Stimulated activated naive B cell treated with anti-CD40 and anti-IgM and Interleukin-4, amounts not matched to agents 10 μg/mL and 1 μg/mL and 100 μg/mL, for 72 hours (primary cell): ENCODE measurements at regions not wholly inside any gene's neighbourhood (a gene's known extent, or its start where the extent isn't known, plus 50 kb on each side); places are given as distances from the start of the nearest gene placed in this dataset.
"Not testable (repeated sequence)": the region's sequence is repeated elsewhere in the genome, so short reads cannot be mapped to it uniquely, and the experiment has no call there.

Source experiments
- ATAC-seq, 2 donors: fragments of 150-1000 bp; cut with Tn5 transposase; replicated peaks; 2 replicates each; pipeline ENCODE4 v1.10.0; 2021; ENCODE audit warnings: moderate library complexity in 1 of 2
- DNase-seq: peaks from one replicate; pipeline ENCODE4 v3.0.0; 2021
- H3K27ac Mint-ChIP-seq: one replicate; pipeline ENCODE4 v1.8.0; 2022; ENCODE audit warnings: mild to moderate bottlenecking, mixed read lengths
- H3K27me3 Mint-ChIP-seq, 2 donors: one replicate each; pipeline ENCODE4 v1.8.0; 2022; ENCODE audit warnings: mixed read lengths in 2 of 2
- H3K36me3 Mint-ChIP-seq, 2 donors: one replicate each; pipeline ENCODE4 v1.8.0; 2022; ENCODE audit warnings: mixed read lengths in 2 of 2, mild to moderate bottlenecking in 1 of 2
- H3K4me1 Mint-ChIP-seq, 2 donors: one replicate each; pipeline ENCODE4 v1.8.0; 2022; ENCODE audit warnings: mixed read lengths in 2 of 2, mild to moderate bottlenecking in 1 of 2
- H3K4me3 Mint-ChIP-seq, 2 donors: one replicate each; pipeline ENCODE4 v1.8.0; 2022; ENCODE audit warnings: mild to moderate bottlenecking in 2 of 2, mixed read lengths in 2 of 2, moderate library complexity in 1 of 2
- H3K9me3 Mint-ChIP-seq, 2 donors: one replicate each; pipeline ENCODE4 v1.8.0; 2022; ENCODE audit warnings: mixed read lengths in 2 of 2, mild to moderate bottlenecking in 1 of 2

- Mint-ChIP-seq H3K27ac (no peak overlapping the region), H3K9me3 (peaks cover 4 to 6% of the 10 kb centered on the region in 2 donors), H3K27me3 (peaks cover 0 to 4% of the 10 kb centered on the region in 2 donors), H3K4me1 (peaks cover 16 to 25% of the 10 kb centered on the region in 2 donors), H3K36me3 (peaks cover 2 to 4% of the 10 kb centered on the region in 2 donors), H3K4me3 (no peak overlapping the region)
- DNase-seq (no peak), ATAC-seq (peak; percentile 31)
Measured at GRCh38 chr1:199242601-199243000, 603.8 kb downstream of the PTPRC start.

- peak; percentile 93 to 97 for ATAC-seq
- Mint-ChIP-seq H3K27ac (no peak overlapping the region), H3K27me3 (peaks cover 0 to 4% of the 10 kb centered on the region in 2 donors), H3K4me3 (no peak overlapping the region), H3K9me3 (peaks cover 4 to 6% of the 10 kb centered on the region in 2 donors), H3K36me3 (peaks cover 2 to 4% of the 10 kb centered on the region in 2 donors), H3K4me1 (peaks cover 16 to 25% of the 10 kb centered on the region in 2 donors)
- DNase-seq = peak; percentile 65
Measured at GRCh38 chr1:199243423-199244061, 604.7 kb downstream of the PTPRC start.

- peaks cover 16 to 25% of the 10 kb centered on the region in 2 donors for H3K4me1 Mint-ChIP-seq
- no peak overlapping the region for H3K27ac Mint-ChIP-seq
- DNase-seq = no peak
- ATAC-seq = no peak
- H3K9me3 Mint-ChIP-seq = peaks cover 6 to 9% of the 10 kb centered on the region in 2 donors
- no peaks in the 10 kb centered on the region for H3K27me3 Mint-ChIP-seq
- H3K4me3 Mint-ChIP-seq = no peak overlapping the region
- H3K36me3 Mint-ChIP-seq = peaks cover 2 to 4% of the 10 kb centered on the region in 2 donors
Measured at GRCh38 chr1:199245946-199246345, 607.1 kb downstream of the PTPRC start.

GRCh38 chr1:199246716-199247115, 607.9 kb downstream of the PTPRC start:
- H3K27ac Mint-ChIP-seq = no peak overlapping the region
- H3K4me1 Mint-ChIP-seq = peaks cover 16 to 23% of the 10 kb centered on the region in 2 donors
- peaks cover 2 to 4% of the 10 kb centered on the region in 2 donors for H3K36me3 Mint-ChIP-seq
- H3K9me3 Mint-ChIP-seq = peaks cover 6 to 9% of the 10 kb centered on the region in 2 donors
- ATAC-seq (no peak), DNase-seq (no peak)
- no peak overlapping the region for H3K4me3 Mint-ChIP-seq
- H3K27me3 Mint-ChIP-seq = no peaks in the 10 kb centered on the region

- H3K27me3 Mint-ChIP-seq = no peaks in the 10 kb centered on the region
- ATAC-seq (no peak), DNase-seq (no peak)
- H3K4me3 Mint-ChIP-seq = no peak overlapping the region
- peaks cover 5 to 12% of the 10 kb centered on the region in 2 donors for H3K4me1 Mint-ChIP-seq
- H3K36me3 Mint-ChIP-seq = peaks cover 0 to under 1% of the 10 kb centered on the region in 2 donors
- H3K27ac Mint-ChIP-seq = no peak overlapping the region
- H3K9me3 Mint-ChIP-seq = peaks cover 0 to 5% of the 10 kb centered on the region in 2 donors
Measured at GRCh38 chr1:199247891-199248290, 609.1 kb downstream of the PTPRC start.

- not testable (repeated sequence) for ATAC-seq, DNase-seq, H3K36me3 Mint-ChIP-seq, H3K27me3 Mint-ChIP-seq, H3K4me3 Mint-ChIP-seq, H3K4me1 Mint-ChIP-seq, H3K27ac Mint-ChIP-seq
- peaks cover 13 to 17% of the 10 kb centered on the region in 2 donors for H3K9me3 Mint-ChIP-seq
Measured at GRCh38 chr1:199254040-199254439, 615.2 kb downstream of the PTPRC start.

GRCh38 chr1:199261328-199261727, 622.5 kb downstream of the PTPRC start:
- peaks cover 6 to 10% of the 10 kb centered on the region in 2 donors for H3K4me1 Mint-ChIP-seq
- ATAC-seq = no peak
- peaks cover 4 to 9% of the 10 kb centered on the region in 2 donors for H3K36me3 Mint-ChIP-seq

GRCh38 chr1:199264283-199264682, 625.4 kb downstream of the PTPRC start:
- Mint-ChIP-seq H3K9me3 (no peaks in the 10 kb centered on the region), H3K27ac (no peak overlapping the region), H3K27me3 (no peaks in the 10 kb centered on the region), H3K4me1 (peaks cover 6 to 10% of the 10 kb centered on the region in 2 donors), H3K36me3 (no peaks in the 10 kb centered on the region), H3K4me3 (no peak overlapping the region)
- ATAC-seq (no peak), DNase-seq (no peak)

More at GRCh38 chr1:199261328-199261727, 622.5 kb downstream of the PTPRC start:
- no peaks in the 10 kb centered on the region for H3K27me3 Mint-ChIP-seq
- no peak overlapping the region for H3K27ac Mint-ChIP-seq
- H3K9me3 Mint-ChIP-seq = peaks cover 8 to 9% of the 10 kb centered on the region in 2 donors
- no peak for DNase-seq
- no peak overlapping the region for H3K4me3 Mint-ChIP-seq

GRCh38 chr1:199264911-199265310, 626.1 kb downstream of the PTPRC start:
- H3K27ac Mint-ChIP-seq = no peak overlapping the region
- ATAC-seq = no peak
- no peak overlapping the region for H3K4me3 Mint-ChIP-seq
- no peak for DNase-seq
- H3K9me3 Mint-ChIP-seq = no peaks in the 10 kb centered on the region
- H3K36me3 Mint-ChIP-seq = no peaks in the 10 kb centered on the region
- no peaks in the 10 kb centered on the region for H3K27me3 Mint-ChIP-seq
- H3K4me1 Mint-ChIP-seq = peaks cover 6 to 10% of the 10 kb centered on the region in 2 donors

- Mint-ChIP-seq H3K4me3 (no peak overlapping the region), H3K27me3 (no peaks in the 10 kb centered on the region), H3K9me3 (no peaks in the 10 kb centered on the region), H3K4me1 (peaks cover 6 to 10% of the 10 kb centered on the region in 2 donors), H3K27ac (no peak overlapping the region), H3K36me3 (no peaks in the 10 kb centered on the region)
- ATAC-seq (no peak), DNase-seq (no peak)
Measured at GRCh38 chr1:199265319-199265718, 626.5 kb downstream of the PTPRC start.

GRCh38 chr1:199269241-199269640, 630.4 kb downstream of the PTPRC start:
- H3K27ac Mint-ChIP-seq = no peak overlapping the region
- peaks cover under 1 to 2% of the 10 kb centered on the region in 2 donors for H3K4me1 Mint-ChIP-seq
- no peaks in the 10 kb centered on the region for H3K9me3 Mint-ChIP-seq
- ATAC-seq (no peak), DNase-seq (no peak)
- H3K4me3 Mint-ChIP-seq = no peak overlapping the region
- H3K27me3 Mint-ChIP-seq = no peaks in the 10 kb centered on the region
- no peaks in the 10 kb centered on the region for H3K36me3 Mint-ChIP-seq

GRCh38 chr1:199272139-199272544, 633.3 kb downstream of the PTPRC start:
- no peak for ATAC-seq
- no peak overlapping the region for H3K4me3 Mint-ChIP-seq
- H3K27me3 Mint-ChIP-seq = no peaks in the 10 kb centered on the region
- DNase-seq = no peak
- H3K36me3 Mint-ChIP-seq = peaks cover 3 to 4% of the 10 kb centered on the region in 2 donors
- peaks cover 0 to 5% of the 10 kb centered on the region in 2 donors for H3K4me1 Mint-ChIP-seq
- H3K27ac Mint-ChIP-seq = no peak overlapping the region
- peaks cover 4% of the 10 kb centered on the region in 2 donors for H3K9me3 Mint-ChIP-seq

- Mint-ChIP-seq H3K36me3 (peaks cover 3 to 5% of the 10 kb centered on the region in 2 donors), H3K4me3 (no peak overlapping the region), H3K27me3 (no peaks in the 10 kb centered on the region), H3K27ac (peak overlapping the region; percentile 14), H3K4me1 (peaks cover 0 to 5% of the 10 kb centered on the region in 2 donors), H3K9me3 (peaks cover 4 to 5% of the 10 kb centered on the region in 2 donors)
- DNase-seq (no peak), ATAC-seq (peak; percentile 14 to 64)
Measured at GRCh38 chr1:199272628-199273086, 633.8 kb downstream of the PTPRC start.

- ATAC-seq = peak in 1 of 2 donors; percentile 55
- Mint-ChIP-seq H3K36me3 (peaks cover 3 to 5% of the 10 kb centered on the region in 2 donors), H3K27me3 (no peaks in the 10 kb centered on the region), H3K27ac (no peak overlapping the region), H3K4me3 (no peak overlapping the region), H3K4me1 (peaks cover 0 to 5% of the 10 kb centered on the region in 2 donors), H3K9me3 (peaks cover 4 to 5% of the 10 kb centered on the region in 2 donors)
- no peak for DNase-seq
Measured at GRCh38 chr1:199273837-199274379, 635.1 kb downstream of the PTPRC start.

GRCh38 chr1:199279067-199279466, 640.2 kb downstream of the PTPRC start:
- no peak overlapping the region for H3K4me3 Mint-ChIP-seq
- DNase-seq (no peak), ATAC-seq (no peak)
- H3K27me3 Mint-ChIP-seq = no peaks in the 10 kb centered on the region
- peaks cover 3 to 5% of the 10 kb centered on the region in 2 donors for H3K36me3 Mint-ChIP-seq
- H3K9me3 Mint-ChIP-seq = peaks cover 4 to 5% of the 10 kb centered on the region in 2 donors
- peaks cover 14 to 18% of the 10 kb centered on the region in 2 donors for H3K4me1 Mint-ChIP-seq
- no peak overlapping the region for H3K27ac Mint-ChIP-seq
